SK-N-MC (cell line): ENCODE measurements at regions not wholly inside any gene's neighbourhood (a gene's known extent, or its start where the extent isn't known, plus 50 kb on each side); places are given as distances from the start of the nearest gene placed in this dataset.

ENCODE experiments used
- DNase-seq: peaks from one replicate; pipeline ENCODE4 v3.0.0-alpha.2; 2011; ENCODE audit warnings: low read depth, low spot score
- H3K27ac ChIP-seq: fragments of 200-600 bp; sonication (generic); 2 replicates; pipeline ENCODE4 v1.5.1; 2016; ENCODE audit warnings: mixed run types
- H3K36me3 ChIP-seq: fragments of 200-600 bp; sonication (generic); 2 replicates; pipeline ENCODE4 v1.6.1; 2017; ENCODE audit warnings: antibody characterized with exemption, low read length, mixed read lengths; ENCODE audit not compliant: insufficient read depth
- H3K4me3 ChIP-seq: fragments of 200-600 bp; sonication (generic); 2 replicates; pipeline ENCODE4 v1.5.1; 2016
- H3K9ac ChIP-seq: fragments of 200-600 bp; sonication (generic); 2 replicates; pipeline ENCODE4 v1.8.0; 2017; ENCODE audit warnings: mixed run types, mixed read lengths; ENCODE audit not compliant: insufficient read length
- H3K9me3 ChIP-seq: fragments of 200-600 bp; sonication (generic); 2 replicates; pipeline ENCODE4 v1.6.1; 2017; ENCODE audit warnings: low read depth, mild to moderate bottlenecking, antibody characterized with exemption, low read length, moderate library complexity, mixed read lengths
- EZH2 ChIP-seq: fragments of 200-600 bp; sonication (generic); IDR thresholded peaks from one replicate; pipeline ENCODE4 v1.6.1; 2017; ENCODE audit warnings: antibody characterized with exemption
- FOXP2 ChIP-seq: optimal IDR thresholded peaks from 2 replicates; pipeline ENCODE3; 2011; ENCODE audit warnings: mild to moderate bottlenecking, moderate library complexity; ENCODE audit not compliant: insufficient read depth; ENCODE audit errors: extremely low read length, control extremely low read depth
- POLR2AphosphoS5 ChIP-seq: IDR thresholded peaks from 2 replicates; pipeline ENCODE4 v1.6.1; 2012; ENCODE audit warnings: mild to moderate bottlenecking, low read depth, low read length, borderline replicate concordance

- H3K4me3 ChIP-seq: no peak overlapping the region
- H3K9ac ChIP-seq: no peak overlapping the region
- TF ChIP-seq EZH2 (no peak), FOXP2 (no peak), POLR2AphosphoS5 (no peak)
- no peak overlapping the region for H3K27ac ChIP-seq
- H3K9me3 ChIP-seq: no peaks in the 10 kb centered on the region
- no peaks in the 10 kb centered on the region for H3K36me3 ChIP-seq
- DNase-seq: no peak
These were observed 552.4 kb upstream of the ZNF608 start for GRCh38 chr5:125298746-125299379.

- Histone ChIP-seq H3K36me3 (no peaks in the 10 kb centered on the region), H3K9ac (no peak overlapping the region), H3K4me3 (no peak overlapping the region), H3K27ac (no peak overlapping the region), H3K9me3 (no peaks in the 10 kb centered on the region)
- TF ChIP-seq EZH2: no peak
- TF ChIP-seq FOXP2: no peak
- TF ChIP-seq POLR2AphosphoS5: no peak
- DNase-seq: no peak
These were observed 555.3 kb upstream of the ZNF608 start for GRCh38 chr5:125301711-125302110.

GRCh38 chr5:125302577-125302976 lies 556.1 kb upstream of the ZNF608 start:
- no peak overlapping the region for H3K9ac ChIP-seq
- no peak overlapping the region for H3K27ac ChIP-seq
- H3K9me3 ChIP-seq: no peaks in the 10 kb centered on the region
- no peak for DNase-seq
- TF ChIP-seq EZH2 (no peak), FOXP2 (no peak), POLR2AphosphoS5 (no peak)
- no peaks in the 10 kb centered on the region for H3K36me3 ChIP-seq
- no peak overlapping the region for H3K4me3 ChIP-seq

GRCh38 chr5:125306741-125307140 lies 560.3 kb upstream of the ZNF608 start:
- no peak overlapping the region for H3K4me3 ChIP-seq
- TF ChIP-seq POLR2AphosphoS5: no peak
- TF ChIP-seq FOXP2: no peak
- TF ChIP-seq EZH2: no peak
- H3K9me3 ChIP-seq: no peaks in the 10 kb centered on the region
- H3K9ac ChIP-seq: no peak overlapping the region
- no peak overlapping the region for H3K27ac ChIP-seq
- DNase-seq: no peak
- no peaks in the 10 kb centered on the region for H3K36me3 ChIP-seq

- TF ChIP-seq EZH2: no peak
- no peak for TF ChIP-seq POLR2AphosphoS5
These were observed 564.3 kb upstream of the ZNF608 start for GRCh38 chr5:125310749-125311148.

GRCh38 chr5:125311743-125312142 lies 565.3 kb upstream of the ZNF608 start:
- Histone ChIP-seq H3K4me3 (no peak overlapping the region), H3K9me3 (no peaks in the 10 kb centered on the region), H3K27ac (no peak overlapping the region), H3K36me3 (no peaks in the 10 kb centered on the region), H3K9ac (no peak overlapping the region)
- no peak for DNase-seq
- TF ChIP-seq FOXP2 (no peak), POLR2AphosphoS5 (no peak), EZH2 (no peak)

More at GRCh38 chr5:125310749-125311148, 564.3 kb upstream of the ZNF608 start:
- Histone ChIP-seq H3K36me3 (no peaks in the 10 kb centered on the region), H3K4me3 (no peak overlapping the region), H3K9ac (no peak overlapping the region), H3K27ac (no peak overlapping the region), H3K9me3 (no peaks in the 10 kb centered on the region)
- no peak for DNase-seq

- H3K4me3 ChIP-seq: no peak overlapping the region
- H3K36me3 ChIP-seq: no peaks in the 10 kb centered on the region
- TF ChIP-seq EZH2 (no peak), FOXP2 (no peak), POLR2AphosphoS5 (no peak)
- H3K9ac ChIP-seq: no peak overlapping the region
- DNase-seq: no peak
- no peak overlapping the region for H3K27ac ChIP-seq
- H3K9me3 ChIP-seq: no peaks in the 10 kb centered on the region
These were observed 567.1 kb upstream of the ZNF608 start for GRCh38 chr5:125313555-125313954.

GRCh38 chr5:125315306-125315705 lies 568.9 kb upstream of the ZNF608 start:
- TF ChIP-seq FOXP2 (no peak), POLR2AphosphoS5 (no peak), EZH2 (no peak)
- no peaks in the 10 kb centered on the region for H3K9me3 ChIP-seq
- no peak overlapping the region for H3K4me3 ChIP-seq
- no peak overlapping the region for H3K9ac ChIP-seq
- DNase-seq: no peak
- no peaks in the 10 kb centered on the region for H3K36me3 ChIP-seq
- H3K27ac ChIP-seq: no peak overlapping the region

- Histone ChIP-seq H3K9me3 (no peaks in the 10 kb centered on the region), H3K36me3 (no peaks in the 10 kb centered on the region), H3K4me3 (no peak overlapping the region), H3K27ac (no peak overlapping the region), H3K9ac (no peak overlapping the region)
- TF ChIP-seq POLR2AphosphoS5: no peak
- no peak for TF ChIP-seq FOXP2
- no peak for TF ChIP-seq EZH2
- DNase-seq: no peak
These were observed 570.0 kb upstream of the ZNF608 start for GRCh38 chr5:125316391-125316790.
